ENCODE measurements at regions not wholly inside any gene's neighbourhood (a gene's known extent, or its start where the extent isn't known, plus 50 kb on each side); places are given as distances from the start of the nearest gene placed in this dataset.

- TF ChIP-seq POLR2AphosphoS5 (IDR thresholded peaks at IDR 0.05) (no peak), CTCF (IDR thresholded peaks at IDR 0.05) (no peak)
Observed at GRCh38 chr7:67306331-67306730, 309.7 kb downstream of the TYW1 start.
